Cardiac muscle cell (in vitro differentiated cells and primary cell): ENCODE measurements at regions not wholly inside any gene's neighbourhood (a gene's known extent, or its start where the extent isn't known, plus 50 kb on each side); places are given as distances from the start of the nearest gene placed in this dataset.
A peak's percentile ranks its signal among the peaks of the same experiment; 100 is the strongest.

Experiments
- DNase-seq, 2 donors: peaks; one replicate each; pipeline versions ENCODE4 v3.0.0 to v3.0.0-alpha.2; 2010 to 2017; ENCODE audit warnings: low read depth in 1 of 2, low spot score in 1 of 2
- H3K27ac ChIP-seq: fragments of 200-600 bp; sonication (generic); 2 replicates; pipeline ENCODE4 v1.5.1; 2016
- H3K27me3 ChIP-seq: fragments of 200-600 bp; sonication (generic); 2 replicates; pipeline ENCODE4 v1.6.0; 2016; ENCODE audit warnings: control low read depth
- H3K36me3 ChIP-seq: fragments of 200-600 bp; sonication (generic); 2 replicates; pipeline ENCODE4 v1.5.1; 2016; ENCODE audit warnings: control low read depth
- H3K4me1 ChIP-seq: fragments of 200-600 bp; sonication (generic); 2 replicates; pipeline ENCODE4 v1.8.1; 2017; ENCODE audit warnings: low read depth, mild to moderate bottlenecking, mixed run types
- H3K4me3 ChIP-seq: fragments of 200-600 bp; sonication (generic); 2 replicates; pipeline ENCODE4 v1.5.1; 2016; ENCODE audit warnings: mild to moderate bottlenecking
- H3K9me3 ChIP-seq: fragments of 200-600 bp; sonication (generic); 2 replicates; pipeline ENCODE4 v1.5.1; 2017; ENCODE audit warnings: low read depth, mild to moderate bottlenecking, control low read depth
- TF ChIP-seq, protein P1 (sequence below): IDR thresholded peaks from 2 replicates; pipeline ENCODE4 v1.5.1; 2012; ENCODE audit warnings: low read depth, mild to moderate bottlenecking, low read length

DNA sequence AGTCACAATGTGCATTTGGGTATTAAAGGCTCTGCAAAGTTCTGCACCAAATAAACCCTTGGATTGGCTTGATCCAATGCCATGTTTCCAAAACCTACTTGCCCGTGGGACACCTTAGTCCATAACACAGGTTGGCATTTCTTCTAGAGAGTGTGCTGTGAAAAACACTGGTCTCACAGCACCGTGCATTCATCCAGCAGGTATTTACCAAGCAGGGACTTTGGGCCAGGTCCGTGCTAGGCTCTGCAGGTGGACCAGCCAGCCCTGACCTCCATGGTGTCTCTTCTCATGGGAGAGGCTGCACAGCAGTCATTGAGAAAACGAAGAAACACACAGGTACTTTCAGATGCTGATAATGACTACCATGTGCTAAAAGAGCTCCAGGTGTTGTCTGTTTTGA is 112.6 kb downstream of the CDH26 start:
- no peak for DNase-seq
- Histone ChIP-seq H3K9me3 (no peaks in the 10 kb centered on the region), H3K4me1 (no peaks in the 10 kb centered on the region), H3K27ac (no peak overlapping the region), H3K36me3 (no peaks in the 10 kb centered on the region), H3K4me3 (no peak overlapping the region), H3K27me3 (no peaks in the 10 kb centered on the region)
- TF ChIP-seq, protein P1, sequence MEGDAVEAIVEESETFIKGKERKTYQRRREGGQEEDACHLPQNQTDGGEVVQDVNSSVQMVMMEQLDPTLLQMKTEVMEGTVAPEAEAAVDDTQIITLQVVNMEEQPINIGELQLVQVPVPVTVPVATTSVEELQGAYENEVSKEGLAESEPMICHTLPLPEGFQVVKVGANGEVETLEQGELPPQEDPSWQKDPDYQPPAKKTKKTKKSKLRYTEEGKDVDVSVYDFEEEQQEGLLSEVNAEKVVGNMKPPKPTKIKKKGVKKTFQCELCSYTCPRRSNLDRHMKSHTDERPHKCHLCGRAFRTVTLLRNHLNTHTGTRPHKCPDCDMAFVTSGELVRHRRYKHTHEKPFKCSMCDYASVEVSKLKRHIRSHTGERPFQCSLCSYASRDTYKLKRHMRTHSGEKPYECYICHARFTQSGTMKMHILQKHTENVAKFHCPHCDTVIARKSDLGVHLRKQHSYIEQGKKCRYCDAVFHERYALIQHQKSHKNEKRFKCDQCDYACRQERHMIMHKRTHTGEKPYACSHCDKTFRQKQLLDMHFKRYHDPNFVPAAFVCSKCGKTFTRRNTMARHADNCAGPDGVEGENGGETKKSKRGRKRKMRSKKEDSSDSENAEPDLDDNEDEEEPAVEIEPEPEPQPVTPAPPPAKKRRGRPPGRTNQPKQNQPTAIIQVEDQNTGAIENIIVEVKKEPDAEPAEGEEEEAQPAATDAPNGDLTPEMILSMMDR: no peak

DNA sequence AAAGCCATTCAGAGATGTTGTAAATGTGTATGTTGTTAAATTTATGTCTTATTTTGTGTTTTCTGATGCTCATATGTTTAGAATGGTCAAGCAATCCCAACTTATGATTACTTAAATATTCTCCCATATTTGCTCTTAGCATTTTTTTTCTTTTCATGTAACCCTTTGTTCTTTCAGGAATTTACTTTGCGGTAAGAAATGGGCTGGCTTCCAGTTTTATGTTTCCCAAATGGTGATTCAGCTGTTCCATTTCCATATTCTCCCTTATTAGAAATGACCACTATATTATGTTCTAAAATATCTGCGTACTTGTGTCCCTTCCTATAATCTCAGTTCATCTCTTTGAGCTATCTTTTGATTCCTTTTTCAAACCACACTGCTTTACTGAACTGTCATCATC is 113.7 kb downstream of the CDH26 start:
- Histone ChIP-seq H3K27me3 (no peaks in the 10 kb centered on the region), H3K4me1 (no peaks in the 10 kb centered on the region), H3K4me3 (no peak overlapping the region), H3K27ac (no peak overlapping the region), H3K9me3 (no peaks in the 10 kb centered on the region), H3K36me3 (no peaks in the 10 kb centered on the region)
- TF ChIP-seq, protein P1: no peak
- DNase-seq: peak in 1 of 2 donors; percentile 12

DNA sequence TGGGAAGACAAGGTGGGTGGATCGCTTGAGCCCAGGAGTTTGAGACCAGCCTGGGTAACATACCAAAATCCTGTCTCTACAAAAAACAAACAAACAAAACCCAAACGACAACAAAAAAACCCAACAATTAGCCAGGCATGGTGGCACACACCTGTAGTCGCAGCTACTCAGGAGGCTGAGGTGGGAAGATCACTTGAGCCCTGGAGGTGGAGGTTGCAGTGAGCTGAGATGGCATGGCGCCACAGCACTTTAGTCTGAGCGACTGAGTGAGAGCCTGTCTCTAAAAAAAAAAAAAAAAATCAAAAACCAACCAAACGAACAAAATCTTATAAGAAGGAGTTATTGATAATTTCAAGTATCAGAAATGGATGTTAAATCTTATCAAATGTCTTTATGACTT is 114.9 kb downstream of the CDH26 start:
- Histone ChIP-seq H3K27ac (no peak overlapping the region), H3K27me3 (no peaks in the 10 kb centered on the region), H3K36me3 (no peaks in the 10 kb centered on the region), H3K9me3 (no peaks in the 10 kb centered on the region), H3K4me3 (no peak overlapping the region), H3K4me1 (no peaks in the 10 kb centered on the region)
- TF ChIP-seq, protein P1: no peak
- DNase-seq: no peak

DNA sequence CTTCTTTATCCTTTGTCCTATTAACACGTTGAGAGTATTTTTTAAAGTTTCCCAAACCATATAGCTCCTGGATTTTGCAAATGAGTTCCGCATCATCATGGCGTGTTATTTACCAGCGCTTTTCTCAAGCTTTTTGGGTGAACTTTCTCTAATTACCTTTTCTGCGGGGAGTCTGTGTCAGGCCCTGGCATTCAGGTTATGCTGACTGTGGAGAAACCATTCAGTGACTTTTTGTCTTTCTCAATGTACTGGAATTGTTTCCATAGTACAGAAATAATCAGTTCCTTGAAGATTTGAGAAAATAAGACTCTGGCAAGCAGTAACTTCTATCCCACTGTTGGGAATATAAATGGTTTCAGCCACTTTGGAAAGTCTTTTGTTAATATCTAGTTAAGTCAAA is 115.3 kb downstream of the CDH26 start:
- no peak for DNase-seq
- Histone ChIP-seq H3K27me3 (no peaks in the 10 kb centered on the region), H3K9me3 (no peaks in the 10 kb centered on the region), H3K27ac (no peak overlapping the region), H3K4me1 (no peaks in the 10 kb centered on the region), H3K36me3 (no peaks in the 10 kb centered on the region), H3K4me3 (no peak overlapping the region)
- TF ChIP-seq, protein P1: no peak

DNA sequence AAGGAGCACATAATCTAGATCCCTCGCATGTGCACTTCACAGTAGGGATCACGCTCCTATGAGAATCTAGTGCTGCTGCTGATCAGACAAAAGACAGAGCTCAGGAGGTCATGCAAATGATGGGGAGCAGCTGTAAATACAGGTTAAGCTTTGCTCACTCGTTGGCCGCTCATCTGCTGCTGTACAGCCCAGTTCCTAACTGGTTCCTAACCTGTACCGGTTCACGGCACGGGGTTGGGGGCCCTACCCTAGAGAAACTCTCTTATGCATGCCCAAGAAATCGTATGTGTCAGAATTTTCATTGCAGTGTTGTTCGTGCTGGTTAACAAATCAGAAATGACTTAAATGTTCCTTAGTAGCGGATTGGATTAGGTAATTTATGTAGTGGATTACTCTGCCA is 116.1 kb downstream of the CDH26 start:
- H3K4me1 ChIP-seq: no peaks in the 10 kb centered on the region
- no peak for DNase-seq
- TF ChIP-seq, protein P1: no peak

More for the DNA sequence above, 116.1 kb downstream of the CDH26 start:
- Histone ChIP-seq H3K27ac (no peak overlapping the region), H3K27me3 (no peaks in the 10 kb centered on the region), H3K36me3 (no peaks in the 10 kb centered on the region), H3K9me3 (no peaks in the 10 kb centered on the region), H3K4me3 (no peak overlapping the region)
